Stimulated activated CD4-positive, alpha-beta T cell treated with anti-CD3 and anti-CD28 coated beads, Interleukin-12 subunit alpha, Interleukin-12 subunit beta, amount 100 ng/mL, for 4 hours (primary cell): ENCODE measurements at regions not wholly inside any gene's neighbourhood (a gene's known extent, or its start where the extent isn't known, plus 50 kb on each side); places are given as distances from the start of the nearest gene placed in this dataset.
"Not testable (repeated sequence)": the region's sequence is repeated elsewhere in the genome, so short reads cannot be mapped to it uniquely, and the experiment has no call there.

ENCODE experiments used
- DNase-seq: peaks from one replicate; pipeline ENCODE4 v3.0.0-alpha.2; 2020

- no peak for DNase-seq
Measured at GRCh38 chr5:7244208-7244607, 151.7 kb upstream of the ADCY2 start.

DNA sequence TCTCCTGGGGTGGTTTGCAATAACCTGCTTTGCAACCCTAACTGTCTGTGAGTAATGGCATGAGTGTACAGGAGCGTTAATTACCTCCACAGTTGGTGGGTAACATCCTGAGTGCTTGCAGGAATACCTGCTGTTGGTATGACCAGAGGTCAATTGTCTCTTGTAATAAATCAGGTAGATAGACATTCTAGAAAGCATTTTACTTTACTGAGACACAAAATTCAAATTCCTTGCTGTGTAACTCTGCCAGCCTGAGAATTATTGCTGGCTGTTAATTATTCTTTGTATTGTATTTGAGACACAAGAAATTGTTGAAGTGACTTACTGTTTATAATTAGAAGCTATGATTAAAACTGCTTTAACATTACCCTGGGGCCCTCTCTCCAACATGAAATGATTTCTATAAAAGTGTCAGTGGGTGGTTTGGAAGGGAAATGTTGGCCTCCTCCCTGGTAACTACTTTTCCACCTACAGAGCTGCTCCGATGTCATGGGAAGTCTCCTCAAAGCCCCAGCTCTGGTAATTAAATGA lies 150.8 kb upstream of the ADCY2 start:
- no peak for DNase-seq

- no peak for DNase-seq
Measured at GRCh38 chr5:7246287-7246686, 149.7 kb upstream of the ADCY2 start.

DNA sequence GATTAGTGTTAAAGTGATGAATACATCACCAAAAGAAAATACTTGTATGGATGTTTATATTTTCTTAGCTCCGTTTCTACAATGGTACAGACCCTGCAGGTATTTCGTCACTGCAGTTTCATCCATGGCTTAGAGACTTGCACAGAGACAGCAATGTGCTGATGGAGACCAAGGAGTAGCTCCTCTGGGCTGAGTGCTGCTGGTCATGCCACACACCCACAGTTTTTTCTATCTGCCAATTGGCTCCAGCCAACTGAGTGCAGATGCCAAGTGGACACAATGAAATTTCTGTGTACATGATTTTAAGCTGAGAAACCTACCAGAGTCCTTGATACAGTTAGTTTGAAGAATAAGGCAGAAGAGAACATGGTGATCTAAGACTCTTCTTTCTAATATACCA lies 145.9 kb upstream of the ADCY2 start:
- no peak for DNase-seq

DNA sequence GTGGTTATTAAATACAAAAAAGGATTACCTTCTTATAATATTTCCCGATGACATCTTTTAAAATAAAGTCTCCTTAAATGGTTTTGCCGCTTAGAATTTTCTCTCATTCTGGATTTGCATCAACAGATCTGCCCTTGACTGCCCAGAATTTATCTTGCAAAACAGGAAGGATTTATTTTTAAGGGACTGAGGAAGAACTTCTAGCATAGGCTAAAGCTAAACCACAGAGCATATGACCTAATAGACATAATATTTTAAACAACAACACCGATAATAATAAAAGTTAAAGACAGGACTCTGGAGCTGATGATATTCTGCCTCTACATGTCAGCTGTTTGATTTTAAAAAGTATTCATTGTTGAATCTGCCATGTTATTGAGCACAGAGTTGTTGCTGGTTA lies 145.3 kb upstream of the ADCY2 start:
- DNase-seq, result no peak

DNA sequence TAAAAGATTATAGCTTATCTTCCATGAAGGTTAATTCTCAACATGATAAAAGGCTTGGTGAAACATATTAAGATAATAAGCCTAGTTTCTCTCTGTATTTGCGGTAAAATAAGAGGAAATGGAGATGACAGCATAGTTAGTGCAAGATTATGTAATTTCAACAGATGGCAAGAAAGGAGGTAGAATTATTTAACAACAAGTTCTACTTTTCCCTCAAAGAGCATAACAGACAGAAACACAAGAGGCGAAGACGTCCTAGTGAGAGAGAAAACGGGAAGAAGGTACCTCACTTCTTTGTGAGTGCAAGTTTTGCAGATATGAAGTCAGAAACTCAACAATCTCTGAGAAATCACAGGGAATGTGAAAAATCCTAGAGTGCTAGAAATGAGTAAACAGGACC lies 144.8 kb upstream of the ADCY2 start:
- no peak for DNase-seq

DNA sequence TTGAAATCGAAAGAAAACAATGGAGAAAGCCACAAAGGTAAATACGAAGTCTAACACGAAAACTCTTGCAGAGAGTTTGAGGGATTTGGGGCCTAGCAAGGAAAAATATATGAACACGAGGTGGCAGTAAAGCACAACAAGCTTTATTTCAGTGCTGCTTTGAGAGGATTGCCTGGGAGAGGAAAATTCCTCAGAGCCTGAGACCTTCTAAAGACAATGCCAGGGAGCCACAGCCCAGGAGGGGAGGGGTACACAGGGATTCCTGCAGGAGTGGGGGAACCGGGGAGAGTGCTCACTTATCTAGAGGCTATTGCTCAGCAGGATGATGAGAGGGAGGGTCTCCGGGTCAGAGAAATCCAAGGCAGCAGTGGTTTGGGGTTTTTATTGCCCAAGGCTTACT lies 134.9 kb upstream of the ADCY2 start:
- DNase-seq, result no peak

GRCh38 chr5:7261900-7262299 lies 134.0 kb upstream of the ADCY2 start:
- no peak for DNase-seq

DNA sequence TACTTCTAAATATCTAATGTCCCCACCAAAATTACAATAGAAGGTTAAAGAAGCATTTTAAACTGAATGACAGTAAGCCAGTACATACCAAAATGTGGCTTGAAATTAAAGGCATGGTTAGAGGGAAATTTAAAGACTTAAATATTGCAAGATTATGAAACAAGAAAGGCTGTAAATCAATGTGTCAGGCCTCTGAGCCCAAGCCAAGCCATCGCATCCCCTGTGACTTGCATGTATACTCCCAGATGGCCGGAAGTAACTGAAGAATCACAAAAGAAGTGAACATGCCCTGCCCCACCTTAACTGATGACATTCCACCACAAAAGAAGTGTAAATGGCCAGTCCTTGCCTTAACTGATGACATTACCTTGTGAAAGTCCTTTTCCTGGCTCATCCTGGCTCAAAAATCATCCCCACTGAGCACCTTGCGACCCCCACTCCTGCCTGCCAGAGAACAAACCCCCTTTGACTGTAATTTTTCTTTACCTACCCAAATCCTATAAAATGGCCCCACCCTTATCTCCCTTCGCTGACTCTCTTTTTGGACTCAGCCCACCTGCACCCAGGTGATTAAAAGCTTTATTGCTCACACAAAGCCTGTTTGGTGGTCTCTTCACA lies 132.4 kb upstream of the ADCY2 start:
- DNase-seq, result not testable (repeated sequence)

DNA sequence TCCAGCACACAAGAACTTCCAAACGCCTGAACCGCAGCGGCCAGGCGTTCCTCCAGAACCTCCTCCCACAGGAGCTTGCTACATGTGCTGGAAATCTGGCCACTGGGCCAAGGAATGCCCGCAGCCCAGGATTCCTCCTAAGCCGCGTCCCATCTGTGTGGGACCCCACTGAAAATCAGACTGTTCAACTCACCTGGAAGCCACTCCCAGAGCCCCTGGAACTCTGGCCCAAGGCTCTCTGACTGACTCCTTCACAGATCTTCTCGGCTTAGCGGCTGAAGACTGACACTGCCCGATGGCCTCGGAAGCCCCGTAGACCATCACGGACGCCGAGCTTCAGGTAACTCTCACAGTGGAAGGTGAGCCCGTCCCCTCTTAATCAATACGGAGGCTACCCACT lies 130.2 kb upstream of the ADCY2 start:
- not testable (repeated sequence) for DNase-seq

GRCh38 chr5:7268722-7269121 lies 127.2 kb upstream of the ADCY2 start:
- DNase-seq, result not testable (repeated sequence)

DNA sequence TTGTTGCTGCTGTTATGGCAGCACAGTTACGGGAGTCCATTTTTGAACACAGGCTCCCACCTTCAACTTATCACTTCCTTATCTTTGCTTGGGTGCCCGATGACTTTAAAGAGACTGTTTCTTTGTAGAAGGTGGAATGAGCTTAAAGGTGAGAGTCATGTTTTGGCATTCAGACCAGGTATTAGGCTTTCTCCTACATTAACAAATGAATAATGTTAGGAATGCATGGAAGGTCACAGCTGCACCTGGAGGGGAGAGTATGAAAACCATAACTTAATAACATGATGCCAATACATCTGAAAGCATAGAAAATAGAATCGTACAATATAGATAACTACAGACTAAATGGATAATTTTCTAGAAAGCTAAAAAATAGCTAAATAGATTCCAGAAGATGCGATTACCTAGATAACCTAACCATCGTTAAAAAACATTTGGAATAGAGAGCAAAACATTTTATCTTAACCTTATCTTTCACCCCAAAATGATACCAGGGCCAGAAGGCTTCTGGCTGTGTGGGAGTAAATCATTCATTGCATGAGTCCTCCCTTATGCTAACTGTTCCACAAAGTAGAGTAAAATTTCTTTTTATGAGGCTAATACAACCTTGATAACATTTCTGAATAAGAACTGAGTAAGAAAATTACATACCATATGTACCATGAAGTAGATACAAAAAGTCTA lies 126.2 kb upstream of the ADCY2 start:
- DNase-seq, result no peak

DNA sequence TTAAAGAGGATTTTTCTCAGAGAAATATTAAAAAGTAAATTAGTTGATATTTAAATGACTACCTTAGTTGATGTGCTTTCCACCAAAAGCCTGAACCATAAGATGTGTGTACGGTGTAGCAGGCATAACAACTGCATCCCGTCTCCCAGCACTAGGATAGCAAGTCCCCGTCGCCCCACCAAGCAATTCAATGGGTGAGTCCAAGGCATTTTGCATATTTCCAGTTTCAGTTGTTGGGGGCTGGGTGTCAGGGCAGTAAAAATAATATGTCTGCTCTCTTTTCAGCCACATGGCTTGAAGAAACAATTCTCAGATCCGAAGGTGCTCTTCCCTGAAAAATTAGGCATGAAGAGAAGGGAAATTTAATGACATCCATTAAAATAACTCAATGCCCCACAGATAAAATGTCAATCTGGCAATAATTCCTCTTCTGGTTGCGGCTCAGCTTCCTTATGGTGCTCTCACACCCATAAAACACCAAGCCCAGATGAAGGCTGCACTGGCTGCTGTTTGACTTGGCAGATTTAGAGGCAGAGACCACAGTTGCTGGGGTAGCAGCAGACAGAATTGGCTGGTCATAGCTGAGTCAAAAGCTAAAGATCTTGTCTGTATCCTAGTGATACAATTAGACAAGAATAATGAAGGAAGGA lies 124.4 kb upstream of the ADCY2 start:
- DNase-seq, result no peak

- no peak for DNase-seq
Measured at GRCh38 chr5:7272408-7272965, 123.5 kb upstream of the ADCY2 start.

GRCh38 chr5:7274203-7274602 lies 121.7 kb upstream of the ADCY2 start:
- DNase-seq, result no peak

- not testable (repeated sequence) for DNase-seq
Measured at GRCh38 chr5:7289634-7290033, 106.3 kb upstream of the ADCY2 start.

GRCh38 chr5:7297821-7298220 lies 98.1 kb upstream of the ADCY2 start:
- not testable (repeated sequence) for DNase-seq

- not testable (repeated sequence) for DNase-seq
Measured at GRCh38 chr5:7299731-7300130, 96.2 kb upstream of the ADCY2 start.

GRCh38 chr5:7305000-7305674 lies 90.8 kb upstream of the ADCY2 start:
- not testable (repeated sequence) for DNase-seq

GRCh38 chr5:7306556-7306955 lies 89.4 kb upstream of the ADCY2 start:
- not testable (repeated sequence) for DNase-seq

GRCh38 chr5:7307709-7308108 lies 88.2 kb upstream of the ADCY2 start:
- not testable (repeated sequence) for DNase-seq

DNA sequence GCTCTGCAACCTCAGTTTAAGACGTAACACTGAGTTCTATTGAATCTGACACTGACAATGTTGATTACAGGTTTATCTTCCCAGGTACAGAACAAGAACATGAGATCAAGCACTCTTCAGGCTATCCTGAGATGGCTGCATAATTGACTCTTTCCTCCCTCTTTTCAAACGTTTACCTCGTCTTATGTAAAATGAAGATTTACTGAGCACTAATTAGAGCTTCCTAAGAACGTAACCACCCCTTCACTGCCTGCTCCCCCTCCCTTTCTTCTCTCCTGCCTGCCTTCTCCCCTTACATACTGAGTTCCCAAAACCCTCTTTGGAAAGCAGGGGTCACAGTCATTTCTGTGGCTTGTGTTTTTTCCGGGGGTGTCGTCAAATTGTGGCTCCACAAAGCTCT lies 86.2 kb upstream of the ADCY2 start:
- not testable (repeated sequence) for DNase-seq

- DNase-seq, result not testable (repeated sequence)
Measured at GRCh38 chr5:7310656-7311055, 85.3 kb upstream of the ADCY2 start.
